DND-41 (cell line): ENCODE measurements at regions not wholly inside any gene's neighbourhood (a gene's known extent, or its start where the extent isn't known, plus 50 kb on each side); places are given as distances from the start of the nearest gene placed in this dataset.
"Not testable (repeated sequence)": the region's sequence is repeated elsewhere in the genome, so short reads cannot be mapped to it uniquely, and the experiment has no call there.

Experiments used
- EZH2 ChIP-seq: IDR thresholded peaks from 3 replicates; pipeline ENCODE4 v1.6.1; 2012; ENCODE audit warnings: borderline replicate concordance, low read depth, mild to moderate bottlenecking, moderate library complexity, low read length, inconsistent platforms; ENCODE audit not compliant: severe bottlenecking
- TF ChIP-seq, protein P1 (sequence below): IDR thresholded peaks from 2 replicates; pipeline ENCODE4 v1.5.1; 2012; ENCODE audit warnings: borderline replicate concordance, low read length, moderate library complexity, mild to moderate bottlenecking; ENCODE audit not compliant: poor library complexity, severe bottlenecking; ENCODE audit errors: extremely low read depth

DNA sequence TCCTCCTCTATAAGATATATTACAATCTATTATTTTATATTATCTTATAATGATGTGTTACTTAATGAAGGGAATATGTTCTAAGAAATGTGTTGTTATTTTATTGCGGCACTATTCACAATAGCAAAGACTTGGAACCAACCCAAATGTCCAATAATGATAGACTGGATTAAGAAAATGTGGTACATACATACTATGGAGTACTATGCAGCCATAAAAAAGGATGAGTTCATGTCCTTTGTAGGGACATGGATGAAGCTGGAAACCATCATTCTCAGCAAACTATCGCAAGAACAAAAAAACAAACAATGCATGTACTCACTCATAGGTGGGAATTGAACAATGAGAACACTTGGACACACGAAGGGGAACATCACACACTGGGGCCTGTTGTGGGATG, 281.9 kb upstream of the PABPC4L start:
- TF ChIP-seq, protein P1, sequence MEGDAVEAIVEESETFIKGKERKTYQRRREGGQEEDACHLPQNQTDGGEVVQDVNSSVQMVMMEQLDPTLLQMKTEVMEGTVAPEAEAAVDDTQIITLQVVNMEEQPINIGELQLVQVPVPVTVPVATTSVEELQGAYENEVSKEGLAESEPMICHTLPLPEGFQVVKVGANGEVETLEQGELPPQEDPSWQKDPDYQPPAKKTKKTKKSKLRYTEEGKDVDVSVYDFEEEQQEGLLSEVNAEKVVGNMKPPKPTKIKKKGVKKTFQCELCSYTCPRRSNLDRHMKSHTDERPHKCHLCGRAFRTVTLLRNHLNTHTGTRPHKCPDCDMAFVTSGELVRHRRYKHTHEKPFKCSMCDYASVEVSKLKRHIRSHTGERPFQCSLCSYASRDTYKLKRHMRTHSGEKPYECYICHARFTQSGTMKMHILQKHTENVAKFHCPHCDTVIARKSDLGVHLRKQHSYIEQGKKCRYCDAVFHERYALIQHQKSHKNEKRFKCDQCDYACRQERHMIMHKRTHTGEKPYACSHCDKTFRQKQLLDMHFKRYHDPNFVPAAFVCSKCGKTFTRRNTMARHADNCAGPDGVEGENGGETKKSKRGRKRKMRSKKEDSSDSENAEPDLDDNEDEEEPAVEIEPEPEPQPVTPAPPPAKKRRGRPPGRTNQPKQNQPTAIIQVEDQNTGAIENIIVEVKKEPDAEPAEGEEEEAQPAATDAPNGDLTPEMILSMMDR: not testable (repeated sequence)
- not testable (repeated sequence) for TF ChIP-seq EZH2
